ENCODE measurements at regions not wholly inside any gene's neighbourhood (a gene's known extent, or its start where the extent isn't known, plus 50 kb on each side); places are given as distances from the start of the nearest gene placed in this dataset.
A peak's percentile ranks its signal among the peaks of the same experiment; 100 is the strongest.
"Not testable (repeated sequence)": the region's sequence is repeated elsewhere in the genome, so short reads cannot be mapped to it uniquely, and the experiment has no call there.

DNA sequence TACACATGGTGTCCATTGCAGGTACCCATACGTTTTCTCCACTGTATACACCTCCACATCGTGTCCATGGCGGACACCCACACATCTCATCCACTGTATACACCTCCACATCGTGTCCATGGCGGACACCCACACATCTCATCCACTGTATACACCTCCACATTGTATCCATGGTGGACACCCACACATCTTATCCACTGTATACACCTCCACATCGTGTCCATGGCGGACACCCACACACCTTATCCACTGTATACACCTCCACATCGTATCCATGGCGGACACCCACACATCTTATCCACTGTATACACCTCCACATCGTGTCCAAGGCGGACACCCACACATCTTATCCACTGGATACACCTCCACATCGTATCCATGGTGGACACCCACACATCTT is 50.4 kb upstream of the TTC34 start:
- not testable (repeated sequence) for DNase-seq

DNA sequence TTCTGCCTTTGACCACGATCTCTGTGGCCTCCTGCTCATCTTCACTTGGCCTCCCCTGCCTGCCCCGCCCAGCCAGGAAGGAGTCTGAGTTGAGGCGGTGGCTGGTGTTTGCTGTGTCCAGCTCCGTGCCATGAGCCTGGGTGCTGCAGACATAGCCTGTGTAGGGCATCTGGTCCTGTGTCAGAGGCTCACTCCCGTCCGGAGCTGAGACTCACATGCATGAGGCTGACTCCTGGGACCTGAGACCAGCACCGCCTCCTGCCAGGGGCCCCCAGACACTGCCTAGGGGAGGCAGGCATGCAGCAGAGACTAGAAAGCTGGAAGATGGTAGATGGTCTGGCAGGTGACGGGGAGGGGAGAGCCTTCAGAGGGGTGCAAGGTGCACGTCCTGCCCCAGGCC is 52.2 kb upstream of the TTC34 start:
- no peak for DNase-seq

DNA sequence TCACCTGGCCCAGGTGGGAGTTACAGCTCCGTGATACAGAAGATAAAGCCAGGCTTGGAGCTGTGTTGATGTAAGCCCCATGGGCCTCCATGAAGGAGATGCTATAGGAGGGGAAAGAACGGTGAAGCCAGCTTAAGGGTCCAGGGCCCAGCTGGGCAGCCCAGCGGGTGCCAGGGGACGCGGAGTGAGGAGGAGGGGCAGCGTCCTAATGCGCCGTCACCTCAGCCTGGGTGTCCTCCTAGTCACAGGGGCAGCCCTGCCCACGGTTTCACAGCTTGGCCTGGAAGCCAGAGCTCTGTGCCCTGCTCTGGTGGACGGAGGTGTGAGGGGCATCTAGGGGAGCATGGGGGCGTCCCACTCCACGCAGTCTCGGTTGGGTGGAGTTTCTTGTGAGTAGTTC is 52.7 kb upstream of the TTC34 start:
- DNase-seq, result no peak

DNA sequence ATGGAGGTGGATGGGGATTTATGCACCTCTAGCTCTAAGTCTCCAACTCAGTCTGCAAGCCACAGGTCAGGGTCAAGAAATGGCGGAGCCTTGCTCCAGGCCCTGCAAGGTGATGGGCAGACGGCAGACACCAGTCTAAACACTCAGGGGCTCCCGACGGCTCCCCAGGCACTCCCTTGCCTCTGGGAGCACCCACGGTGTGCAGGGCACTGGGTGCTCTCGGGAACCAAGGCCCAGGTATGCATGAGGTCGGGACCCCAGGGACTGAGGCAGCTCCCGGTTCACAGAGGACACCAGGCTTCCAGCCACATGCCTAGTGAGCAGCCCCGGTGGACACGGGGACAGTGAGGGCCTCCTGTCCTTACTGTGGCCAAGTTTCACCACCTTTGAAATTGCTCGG is 53.1 kb upstream of the TTC34 start:
- DNase-seq, result no peak

DNA sequence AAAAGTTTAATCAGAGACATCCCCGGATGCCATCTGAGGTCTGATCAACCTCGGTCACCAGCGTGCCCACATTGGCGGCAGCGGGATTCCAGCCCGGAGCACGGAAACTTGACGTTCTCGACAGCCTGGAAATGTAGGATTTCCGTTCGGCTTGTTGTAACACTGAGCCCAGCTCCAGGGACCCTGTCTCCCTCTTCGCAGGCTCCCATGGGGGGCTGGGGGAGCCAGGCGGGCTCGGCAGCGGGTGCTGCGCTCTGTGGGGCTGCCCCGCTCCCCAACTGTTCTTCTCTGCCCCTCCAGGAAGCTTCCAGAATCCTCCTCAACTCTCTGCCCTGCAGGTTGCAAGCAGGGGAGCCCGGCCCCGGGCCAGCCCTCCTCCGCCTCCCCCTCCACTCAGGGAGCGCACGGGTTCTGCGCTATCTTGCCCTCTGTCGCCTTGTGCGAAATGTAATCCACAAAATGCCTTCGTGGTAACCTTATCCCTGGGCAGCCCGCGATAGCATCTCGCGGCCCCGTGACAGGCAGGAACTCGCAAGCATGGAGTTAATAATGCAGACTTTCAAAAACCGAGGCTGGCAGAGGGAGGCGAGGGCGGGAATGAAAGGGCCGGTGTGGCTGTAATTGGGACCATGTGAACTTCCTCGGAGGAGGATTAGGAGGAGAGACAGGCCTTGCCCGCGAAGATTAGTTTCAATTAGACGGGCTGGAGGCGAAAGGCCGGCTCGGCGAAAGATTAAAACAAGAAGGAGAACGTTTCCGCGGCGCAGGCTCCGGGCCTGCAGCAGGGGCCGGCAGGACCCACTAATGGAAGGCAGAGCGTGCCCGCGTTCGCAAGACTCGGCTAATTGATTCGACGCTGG is 53.9 kb upstream of the TTC34 start:
- no peak for DNase-seq

DNA sequence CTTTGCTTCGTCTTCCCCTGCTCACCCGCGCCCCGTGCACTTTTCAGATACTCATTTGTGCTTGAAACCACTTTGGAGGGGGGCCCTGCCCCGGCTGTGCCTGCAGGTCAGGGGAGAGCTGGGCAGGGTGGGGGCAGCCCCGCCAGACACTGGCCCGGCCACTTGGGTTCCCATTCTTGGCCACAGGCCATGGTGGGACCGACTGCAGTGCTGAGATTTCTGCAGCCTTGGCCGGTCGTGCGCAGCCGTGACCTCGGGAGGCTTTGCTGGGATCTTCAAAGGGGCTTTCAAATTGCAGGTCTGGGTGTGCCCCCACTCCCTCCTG is 54.5 kb upstream of the TTC34 start:
- no peak for DNase-seq

DNA sequence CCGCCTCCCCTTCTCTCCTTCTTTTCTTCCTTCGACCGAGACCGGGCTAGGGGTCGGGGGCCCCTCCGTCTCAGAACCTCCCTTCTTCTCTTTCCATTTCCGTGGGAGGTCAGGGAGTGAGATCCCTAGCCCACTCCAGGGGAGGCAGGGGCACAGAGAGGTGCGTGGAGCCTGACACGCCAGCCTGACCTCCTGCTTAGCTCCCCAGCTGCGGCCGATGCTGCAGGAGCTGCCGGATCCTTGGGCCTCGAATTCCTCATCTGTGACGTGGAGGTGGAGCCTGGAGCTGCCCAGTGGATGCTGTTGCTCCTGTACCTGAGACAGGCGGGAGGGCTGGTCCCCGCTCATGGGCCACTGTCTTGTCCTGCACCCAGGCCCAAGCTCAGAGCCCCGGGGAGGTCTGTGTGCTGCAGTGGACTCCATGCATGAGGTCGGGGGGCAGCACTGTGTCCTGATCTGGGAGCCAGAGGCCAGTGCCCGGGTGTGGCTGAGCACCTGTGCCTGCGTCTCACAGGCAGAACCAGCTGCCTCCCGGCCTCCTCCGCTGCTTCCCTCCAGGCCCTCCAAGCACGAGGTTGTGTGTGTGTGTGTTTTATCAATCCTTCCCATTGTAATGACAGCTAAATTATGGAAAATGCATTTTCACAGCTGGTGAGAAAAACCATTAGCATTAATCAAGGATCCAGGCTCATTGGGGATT is 55.3 kb upstream of the TTC34 start:
- DNase-seq, result no peak

DNA sequence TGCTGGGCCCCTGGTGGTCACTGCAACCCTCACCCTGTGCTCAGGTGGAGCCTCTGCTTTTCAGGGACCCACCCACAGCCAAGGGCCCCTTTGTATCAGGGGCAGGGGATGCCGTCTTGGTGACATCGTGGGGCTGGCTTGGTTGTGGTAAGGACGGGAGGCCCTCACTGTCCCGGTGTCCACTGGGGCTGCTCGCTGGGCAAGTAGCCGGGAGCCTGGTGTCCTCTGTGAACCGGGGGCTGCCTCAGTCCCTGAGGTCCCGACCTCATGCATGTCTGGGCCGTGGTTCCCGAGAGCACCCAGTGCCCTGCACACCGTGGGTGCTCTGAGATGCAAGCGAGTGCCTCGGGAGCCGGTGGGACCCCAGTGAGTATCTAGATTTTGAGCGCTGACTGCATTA is 56.0 kb upstream of the TTC34 start:
- DNase-seq, result no peak

DNA sequence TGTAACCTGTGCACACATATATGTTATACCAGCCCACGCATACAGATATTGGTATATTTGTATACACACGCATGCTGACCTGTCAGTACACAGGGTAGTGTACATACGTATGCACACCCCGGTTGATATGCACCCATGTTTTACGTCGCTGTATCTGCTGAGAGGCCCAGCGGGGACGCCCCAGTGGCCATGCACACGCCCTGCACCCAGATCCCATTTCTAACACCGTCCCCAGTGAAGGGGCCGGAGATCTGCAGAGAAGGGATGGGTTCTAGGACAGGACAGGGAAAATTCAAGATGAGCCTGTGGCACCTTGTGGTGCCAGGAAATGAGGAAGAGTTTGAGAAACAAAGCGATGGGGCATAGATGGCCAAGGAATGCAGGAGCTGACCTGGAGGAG is 57.2 kb upstream of the TTC34 start:
- no peak for DNase-seq

DNA sequence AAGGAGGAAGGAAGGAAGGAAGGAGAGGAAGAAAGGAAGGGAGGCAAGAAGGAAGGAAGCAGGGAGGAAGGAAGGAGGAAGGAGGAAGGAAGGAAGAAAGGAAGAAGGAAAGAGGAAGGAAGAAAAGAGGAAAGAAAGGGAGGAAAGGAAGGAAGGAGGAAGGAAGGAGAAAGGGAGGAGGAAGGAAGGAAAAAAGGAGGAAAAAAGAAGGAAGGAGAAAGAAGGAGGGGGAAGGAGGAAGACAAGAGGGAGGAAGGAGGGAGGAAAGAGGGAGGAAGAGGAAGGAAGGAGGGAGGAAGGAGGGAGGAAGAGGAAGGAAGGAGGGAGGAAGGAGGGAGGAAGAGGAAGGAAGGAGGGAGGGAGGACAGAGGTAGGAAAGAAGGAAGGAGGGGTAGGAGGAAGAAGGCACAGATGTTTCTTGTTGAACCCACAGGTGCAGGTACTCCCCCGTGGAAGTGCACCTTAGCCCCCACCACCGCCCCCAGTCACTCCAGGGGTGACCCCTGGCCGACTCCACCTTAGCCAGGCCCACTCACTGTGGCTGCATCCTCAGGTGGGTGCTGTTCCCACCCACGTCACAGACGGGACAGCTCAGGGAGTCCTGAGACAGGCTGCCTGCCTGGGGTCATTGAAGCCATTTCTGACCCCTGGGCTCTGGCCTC is 57.9 kb upstream of the TTC34 start:
- DNase-seq, result no peak

DNA sequence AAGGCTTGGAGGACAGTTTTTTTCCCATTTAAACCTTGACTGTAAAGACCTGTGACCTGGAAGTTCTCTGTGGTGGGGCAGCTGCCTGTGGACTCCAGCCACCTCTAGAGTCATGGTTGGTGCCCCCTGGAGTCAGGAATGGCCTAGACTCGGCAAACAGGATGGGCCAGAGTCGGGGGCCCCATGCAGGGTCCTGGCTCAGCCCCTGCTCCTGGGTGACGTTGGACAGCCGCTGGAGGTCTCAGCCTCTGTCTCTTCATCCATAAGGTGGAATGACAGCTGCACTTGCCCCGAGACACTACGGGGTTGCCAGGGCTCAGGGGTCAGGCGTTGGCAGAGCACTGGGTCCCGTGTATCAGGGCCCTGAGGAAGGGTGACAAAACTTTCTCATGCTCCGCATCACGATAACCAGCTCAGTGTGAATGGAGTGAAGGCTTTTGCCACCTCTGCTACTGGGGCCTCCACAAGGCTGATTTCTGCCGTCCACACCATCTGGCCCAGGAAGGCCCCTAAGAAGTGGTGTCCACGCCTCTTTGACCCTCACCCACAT is 58.5 kb upstream of the TTC34 start:
- no peak for DNase-seq

DNA sequence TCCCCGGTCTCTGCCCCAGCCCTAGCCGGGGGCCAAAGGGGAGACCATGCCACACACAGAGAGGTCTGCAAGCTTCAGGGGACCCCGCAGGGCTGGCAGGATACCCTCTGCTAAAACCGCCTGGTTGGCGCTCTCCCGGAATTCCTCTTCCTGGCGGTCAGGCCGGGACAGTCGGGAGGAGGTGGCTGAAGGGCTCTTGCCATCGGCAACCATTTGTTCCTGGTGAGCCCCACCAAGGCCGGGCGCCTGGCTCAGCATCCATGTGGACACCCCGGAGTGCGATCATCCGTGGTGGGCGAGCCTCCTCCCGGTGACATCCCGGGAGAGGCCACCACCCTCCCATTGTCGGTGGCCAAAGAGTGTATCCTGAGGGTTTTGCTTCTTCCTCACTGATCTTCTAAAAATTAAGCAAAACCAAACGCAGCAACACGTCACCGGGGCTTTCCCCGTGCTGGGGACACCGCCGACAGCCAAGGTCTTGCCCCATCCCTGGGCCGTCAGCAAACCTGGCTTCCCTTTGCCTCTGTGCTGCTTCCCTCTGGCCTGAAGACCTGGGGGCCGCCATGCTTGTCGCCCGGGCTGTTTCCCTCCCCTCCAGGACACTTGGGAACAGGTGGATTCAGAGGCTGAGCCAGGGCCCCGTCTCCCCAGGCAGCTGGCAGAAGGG is 59.1 kb upstream of the TTC34 start:
- no peak for DNase-seq

DNA sequence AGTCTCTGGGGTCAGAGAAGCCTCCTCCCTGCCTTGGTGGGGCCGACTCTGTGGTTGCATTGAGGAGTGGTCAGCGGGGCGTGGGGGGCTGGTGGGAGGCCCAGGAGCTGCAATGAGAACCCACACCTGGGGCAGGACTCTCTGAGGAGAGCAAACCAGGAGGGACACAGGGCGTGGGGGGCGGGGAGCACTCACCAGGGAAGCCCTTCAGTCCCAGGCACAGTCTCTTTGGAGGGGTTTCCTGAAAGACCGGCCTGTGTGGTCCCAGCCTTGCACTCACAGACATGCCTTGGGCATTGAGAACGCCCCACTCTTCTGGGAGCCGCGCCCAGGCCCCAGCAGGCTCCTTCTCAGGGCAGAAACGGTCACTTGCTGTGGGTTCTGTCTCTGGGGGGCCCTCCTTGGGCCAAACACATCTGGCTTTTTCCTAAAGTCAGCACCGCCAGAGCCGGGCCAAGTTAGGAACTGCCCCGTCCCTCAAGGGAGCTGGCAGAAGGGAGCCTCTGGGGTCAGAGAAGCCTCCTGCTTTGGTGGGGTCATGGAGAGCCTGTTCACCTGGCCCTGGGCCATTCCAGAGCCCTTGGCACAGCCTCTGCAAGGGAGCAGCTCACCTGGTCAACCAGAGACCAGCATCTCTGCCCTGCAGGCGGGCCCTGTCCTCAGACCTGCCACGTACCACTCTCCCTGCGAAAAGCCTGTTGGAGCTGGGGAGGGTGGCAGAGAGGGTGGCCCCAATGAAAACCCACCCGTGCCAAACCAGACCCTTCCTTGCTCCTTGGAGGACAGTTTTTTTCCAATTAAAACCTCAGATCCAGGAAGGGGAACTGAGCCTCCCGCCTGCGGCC is 59.9 kb upstream of the TTC34 start:
- no peak for DNase-seq

DNA sequence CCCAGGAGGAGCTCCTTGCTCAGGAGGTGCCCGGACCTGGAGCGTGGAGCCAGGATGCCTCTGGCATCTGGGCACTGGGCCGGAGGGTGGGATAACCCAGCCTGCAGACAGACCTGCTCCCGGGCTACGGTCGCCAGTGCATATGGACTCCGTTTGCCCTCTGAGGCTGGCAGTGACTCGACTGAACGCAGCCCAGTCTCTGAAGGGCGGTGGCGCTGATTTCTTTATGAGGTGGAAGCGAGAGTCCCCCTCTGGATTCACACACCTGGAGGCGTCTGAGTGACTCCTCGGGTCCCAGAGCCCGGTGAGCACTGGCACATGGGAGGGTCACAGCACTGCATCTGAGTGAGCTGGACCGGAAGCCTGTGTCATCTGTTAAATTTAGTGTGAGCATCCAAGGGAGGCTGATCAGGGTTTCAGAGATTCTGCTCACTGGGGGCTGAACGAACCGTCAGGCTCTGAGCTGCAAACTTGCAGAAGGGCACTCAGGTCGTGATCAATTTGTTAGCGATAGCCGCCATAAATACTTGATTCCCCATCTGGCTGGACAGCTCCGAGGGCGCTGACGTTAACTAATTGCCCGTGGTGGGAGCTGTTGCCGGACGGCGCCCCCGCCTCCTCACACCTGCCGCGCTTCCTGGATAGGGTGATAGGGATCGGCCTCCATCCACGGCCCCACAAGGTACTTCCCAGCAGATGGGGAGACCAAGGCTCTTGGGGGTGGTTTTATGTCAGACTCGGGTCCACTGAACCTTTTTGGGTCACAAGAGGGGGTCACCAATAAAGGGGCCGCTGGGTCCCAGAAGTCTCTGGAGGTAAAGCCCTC is 60.7 kb upstream of the TTC34 start:
- no peak for DNase-seq

DNA sequence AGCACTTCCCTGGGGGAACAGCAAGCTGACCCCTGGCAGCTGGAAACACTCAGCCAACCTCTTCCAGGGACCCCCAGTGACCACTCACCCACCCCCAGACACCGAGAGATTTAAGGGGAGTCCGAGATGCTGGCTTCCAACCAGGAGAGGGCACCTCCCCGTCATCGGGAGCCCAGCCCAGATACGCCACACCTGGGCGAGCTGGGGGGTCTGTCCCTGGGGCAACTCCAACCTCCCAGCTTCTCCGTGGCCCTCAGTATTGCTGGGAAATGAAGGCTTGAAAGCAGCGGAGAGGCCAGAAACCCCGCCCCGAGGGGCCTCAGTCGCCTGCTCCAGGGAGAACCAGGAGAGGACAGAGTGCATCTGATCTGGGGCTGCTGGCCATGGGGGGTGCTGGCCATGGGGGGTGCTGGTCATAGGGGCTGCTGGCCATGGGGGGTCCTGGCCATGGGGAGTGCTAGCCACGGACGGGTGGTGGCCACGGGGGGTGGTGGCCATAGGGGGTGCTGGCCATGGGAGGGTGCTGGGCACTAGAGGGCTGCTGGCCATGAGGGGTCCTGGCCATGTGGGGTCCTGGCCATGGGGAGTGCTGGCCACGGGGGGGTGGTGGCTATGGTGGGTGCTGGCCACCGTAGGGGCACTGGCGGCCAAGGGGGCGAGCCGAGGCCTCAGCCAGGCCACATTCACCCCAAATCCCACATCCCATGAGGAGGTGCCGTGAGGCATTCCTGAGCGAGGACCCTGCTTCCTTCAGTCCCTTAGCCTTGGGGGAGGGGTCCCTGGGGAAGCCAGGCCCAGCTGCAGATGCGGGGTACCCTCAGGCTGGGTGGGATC is 61.5 kb upstream of the TTC34 start:
- DNase-seq, result no peak

DNA sequence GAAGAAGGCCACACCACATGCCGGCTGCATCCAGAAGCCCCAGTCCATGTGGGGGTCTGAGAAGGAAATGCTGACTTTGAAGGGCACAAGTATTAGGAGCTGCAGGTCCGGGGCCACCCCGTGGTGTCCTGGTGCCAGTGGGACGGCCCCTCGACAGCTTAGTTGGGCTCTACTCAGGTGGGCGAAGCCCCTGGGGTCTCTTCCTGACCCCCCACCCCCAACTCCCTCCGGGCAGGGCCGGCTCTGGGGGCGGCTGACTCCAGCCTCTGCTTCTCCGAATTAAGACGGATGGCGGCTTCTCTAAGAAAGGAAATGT is 62.1 kb upstream of the TTC34 start:
- DNase-seq, result no peak

DNA sequence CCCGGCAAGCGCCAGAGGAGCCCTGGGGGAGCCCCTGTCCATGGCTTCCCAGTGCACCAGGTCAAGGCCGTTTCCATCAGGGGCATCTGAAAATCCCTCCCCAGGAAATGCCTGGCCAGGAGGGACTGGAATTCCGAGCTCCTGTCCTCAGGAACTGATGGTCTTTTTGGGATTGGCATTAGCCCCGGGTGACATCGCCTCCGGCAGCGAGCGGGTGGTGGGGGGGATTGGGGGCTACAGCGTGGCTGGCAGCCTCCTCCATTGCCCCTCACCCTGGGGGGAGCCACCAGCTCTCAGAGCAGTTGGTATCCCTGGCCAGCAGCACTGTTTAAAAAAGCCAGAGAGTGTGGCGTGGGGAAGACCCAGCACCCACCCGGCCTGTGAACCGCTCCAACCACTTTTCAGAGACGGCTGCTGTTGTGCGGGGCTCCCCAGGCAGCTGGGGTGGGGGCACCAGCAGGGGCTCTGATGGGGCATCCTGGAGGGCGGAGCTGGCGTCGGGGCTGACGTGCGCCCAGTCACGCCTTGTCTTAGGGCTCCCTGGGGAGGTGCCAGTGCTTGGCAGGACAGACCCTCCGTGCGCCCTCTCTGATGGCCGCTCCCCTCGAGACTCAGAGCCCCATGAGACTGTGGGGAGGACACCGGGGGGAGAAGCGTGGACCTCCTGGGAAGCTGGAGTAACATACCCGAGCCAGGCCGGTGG is 62.9 kb upstream of the TTC34 start:
- DNase-seq, result no peak

DNA sequence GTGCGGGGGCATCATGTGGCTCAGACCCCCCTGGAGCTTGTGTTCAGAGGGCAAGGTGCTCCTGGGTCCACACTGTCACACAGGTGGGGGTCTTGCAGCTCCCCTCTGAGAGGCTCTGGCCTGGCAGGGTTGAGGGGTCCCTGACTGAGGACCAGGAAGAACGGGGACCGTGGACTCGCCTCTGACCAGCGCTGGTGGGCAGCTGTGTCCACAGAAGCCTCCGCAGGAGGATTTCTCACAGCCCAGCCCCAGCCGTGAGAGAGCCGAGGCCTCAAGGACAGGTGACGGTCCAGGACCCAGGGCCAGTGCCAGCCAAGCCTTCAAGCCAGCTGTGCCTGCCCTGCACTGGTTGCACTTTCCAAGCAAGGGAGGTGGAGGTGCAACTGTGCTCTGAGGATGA is 63.5 kb upstream of the TTC34 start:
- DNase-seq, result no peak

DNA sequence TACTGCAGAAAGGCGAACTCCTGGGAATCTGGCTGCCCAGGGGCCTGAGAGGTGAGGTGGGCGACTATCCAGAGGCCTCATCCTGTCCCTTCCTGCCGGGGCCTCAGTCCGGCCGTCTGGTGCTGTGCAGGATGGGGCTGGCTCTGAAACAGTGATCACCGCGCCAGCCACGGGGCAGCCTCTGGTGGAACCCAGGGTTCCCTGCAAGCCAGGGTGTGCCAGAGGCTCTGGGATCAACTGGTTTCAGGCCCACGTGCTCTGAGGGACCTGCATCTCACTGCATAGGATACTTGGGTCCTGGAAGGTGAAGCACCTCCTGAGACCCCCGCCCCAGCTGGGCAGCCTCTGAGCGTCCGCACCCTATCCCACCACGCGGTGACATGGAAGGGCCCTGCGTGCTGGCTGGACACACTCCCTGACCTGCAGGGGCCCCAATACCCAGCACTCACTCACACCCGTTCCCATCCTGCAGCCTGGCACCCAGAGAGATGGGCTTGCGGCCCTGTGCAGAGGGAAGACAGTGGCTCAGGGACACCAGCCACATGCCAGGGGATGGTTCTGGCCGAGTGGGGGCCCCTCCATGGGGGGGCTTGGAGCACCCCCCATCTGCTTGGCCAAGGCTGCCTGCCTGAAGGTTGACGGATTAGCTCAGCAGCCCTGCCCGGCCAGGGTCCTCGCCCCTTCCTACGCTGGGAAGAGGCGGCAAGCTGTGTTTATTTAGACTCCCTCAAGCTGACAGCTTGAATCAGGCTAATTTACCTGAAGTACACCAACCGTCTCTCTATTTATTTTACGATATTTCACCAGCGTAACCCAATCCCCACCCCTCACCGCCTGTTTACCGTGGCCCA is 64.3 kb upstream of the TTC34 start:
- peak in 1 of 2 experiments; percentile 18 for DNase-seq
